Neutrophil (primary cell): ENCODE measurements at regions not wholly inside any gene's neighbourhood (a gene's known extent, or its start where the extent isn't known, plus 50 kb on each side); places are given as distances from the start of the nearest gene placed in this dataset.

Experiments
- H3K27ac ChIP-seq: fragments of 200-600 bp; sonication (generic); 2 replicates; pipeline ENCODE4 v1.5.1; 2016; ENCODE audit warnings: mild to moderate bottlenecking, moderate library complexity
- H3K27me3 ChIP-seq: fragments of 200-600 bp; sonication (generic); 2 replicates; pipeline ENCODE4 v1.6.0; 2016; ENCODE audit warnings: mild to moderate bottlenecking
- H3K36me3 ChIP-seq: fragments of 200-600 bp; sonication (generic); 2 replicates; pipeline ENCODE4 v1.5.1; 2017
- H3K4me1 ChIP-seq, 2 experiments: fragments of 200-600 bp in 1 of 2; sonication (generic) in 1 of 2; 1 replicate in 1 of 2; 2 replicates in 1 of 2; pipeline versions ENCODE4 v1.5.1 to v1.6.1; 2013 to 2016; ENCODE audit warnings: low read depth in 1 of 2, low read length in 1 of 2, mild to moderate bottlenecking in 1 of 2, moderate library complexity in 1 of 2; ENCODE audit not compliant: control insufficient read depth in 1 of 2, insufficient read depth in 1 of 2
- H3K4me3 ChIP-seq, 2 experiments: fragments of 200-600 bp in 1 of 2; sonication (generic) in 1 of 2; 1 replicate in 1 of 2; 2 replicates in 1 of 2; pipeline ENCODE4 v1.5.1; 2013 to 2016; ENCODE audit warnings: low read depth in 1 of 2, low read length in 1 of 2, mild to moderate bottlenecking in 1 of 2, moderate library complexity in 1 of 2
- H3K9me3 ChIP-seq: fragments of 200-600 bp; sonication (generic); 2 replicates; pipeline ENCODE4 v1.5.1; 2016
- CTCF ChIP-seq: fragments of 200-600 bp; sonication (generic); IDR thresholded peaks from 2 replicates; pipeline ENCODE4 v1.5.1; 2016; ENCODE audit warnings: antibody characterized with exemption

- Histone ChIP-seq H3K27me3 (no peaks in the 10 kb centered on the region), H3K36me3 (no peaks in the 10 kb centered on the region), H3K4me1 (no peaks in the 10 kb centered on the region), H3K27ac (no peak overlapping the region), H3K9me3 (no peaks in the 10 kb centered on the region), H3K4me3 (no peak overlapping the region)
- no peak for TF ChIP-seq CTCF
Observed at GRCh38 chr9:107540164-107540561, 50.6 kb upstream of the KLF4 start.

GRCh38 chr9:107539427-107540163 lies 50.0 kb upstream of the KLF4 start:
- no peak overlapping the region for H3K4me3 ChIP-seq
- no peak for TF ChIP-seq CTCF
- H3K27ac ChIP-seq: no peak overlapping the region
- no peaks in the 10 kb centered on the region for H3K27me3 ChIP-seq
- no peaks in the 10 kb centered on the region for H3K4me1 ChIP-seq
- no peaks in the 10 kb centered on the region for H3K9me3 ChIP-seq
- H3K36me3 ChIP-seq: no peaks in the 10 kb centered on the region
